Heart left ventricle (tissue), 16 donors: ENCODE measurements at regions not wholly inside any gene's neighbourhood (a gene's known extent, or its start where the extent isn't known, plus 50 kb on each side); places are given as distances from the start of the nearest gene placed in this dataset.

Source experiments
- ATAC-seq, 4 donors: fragments of 200-7000 bp; cut with Tn5 transposase; one replicate each; pipeline ENCODE4 v1.9.1; 2020 to 2022; ENCODE audit warnings: moderate library complexity in 4 of 4, mild to moderate bottlenecking in 3 of 4, moderate number of reproducible peaks in 1 of 4
- DNase-seq, 5 donors: peaks; one replicate each; pipeline ENCODE4 v3.0.0-alpha.2; 2020
- H3K27ac ChIP-seq, 12 donors: fragments of 200-600 bp; sonication (generic) in 4 of 12; one replicate each; pipeline versions ENCODE4 v1.5.0 to v1.8.0; 2016 to 2022; ENCODE audit warnings: mild to moderate bottlenecking in 2 of 12
- H3K27me3 ChIP-seq, 9 donors: fragments of 200-600 bp; sonication (generic) in 2 of 9; one replicate each; pipeline versions ENCODE4 v1.5.1 to v1.8.0; 2016 to 2022; ENCODE audit warnings: mild to moderate bottlenecking in 3 of 9
- H3K36me3 ChIP-seq, 9 donors: fragments of 200-600 bp; sonication (generic) in 2 of 9; one replicate each; pipeline versions ENCODE4 v1.5.0 to v1.8.0; 2018 to 2022; ENCODE audit warnings: mild to moderate bottlenecking in 2 of 9
- H3K4me1 ChIP-seq, 12 donors: fragments of 200-600 bp; sonication (generic) in 4 of 12; one replicate each; pipeline versions ENCODE4 v1.5.0 to v1.8.0; 2016 to 2022; ENCODE audit warnings: mild to moderate bottlenecking in 3 of 12
- H3K4me3 ChIP-seq, 12 donors: fragments of 200-600 bp; sonication (generic) in 4 of 12; one replicate each; pipeline versions ENCODE4 v1.5.0 to v1.8.0; 2017 to 2022; ENCODE audit warnings: mild to moderate bottlenecking in 9 of 12, moderate library complexity in 4 of 12
- H3K9me3 ChIP-seq, 12 donors: fragments of 200-600 bp; sonication (generic) in 4 of 12; one replicate each; pipeline versions ENCODE4 v1.5.0 to v1.8.0; 2016 to 2022; ENCODE audit warnings: mild to moderate bottlenecking in 1 of 12
- POLR2A ChIP-seq, 2 donors: fragments of 450-650 bp; IDR thresholded peaks; one replicate each; pipeline ENCODE4 v1.6.1; 2017; ENCODE audit warnings: antibody characterized with exemption in 2 of 2, mild to moderate bottlenecking in 2 of 2, moderate library complexity in 2 of 2
- WGBS, 4 donors: extraction: QIAGEN DNeasy Blood & Tissue Kit in 2 of 4; methylation state at CpG; one replicate each; pipeline versions ENCODE4 v1.1.5 to v1.1.7; 2013 to 2018; 5-methylcytosine and 5-hydroxymethylcytosine counted together
- intact Hi-C, 10 donors: fragments of 100-400 bp; cut with DNase I; formaldehyde crosslinking; loops; one replicate each; pipeline versions ENCODE4 v1.11.1 to v1.14.2; 2022
- TF ChIP-seq, protein P1 (sequence below), 12 donors: fragments of 200-600 bp; sonication (generic) in 4 of 12; IDR thresholded peaks; one replicate each; pipeline versions ENCODE4 v1.5.0 to v1.8.0; 2018 to 2022; ENCODE audit warnings: antibody characterized with exemption in 12 of 12, mild to moderate bottlenecking in 5 of 12
- donor health status: ischemic (EF 13 %, LVEDD 7.1; RV severe dilation, severe dysfunction).
- donor health status: healthy with polysubstance abuse.
- donor health status: DM: no; HTN: yes; CAD: no.
- donor health status: DM: no; HTN: no; CAD: no.
- donor health status: ischemic (EF 25% LVEDD 6.9; RV normal size, moderate dysfunction).
- donor health status: ischemic (EF 25% LVEDD 5.7; RV mildly dilated, moderate dysfunction).
- donor health status: healthy.
- donor health status: DM: yes; HTN: yes; CAD: no.
- donor health status: ischemic (EF 35%, LVEDD 5.7; RV mildly dilated, moderate dysfunction).
- donor health status: nonischemic (EF 11% LVEDD 7.7; RV severe dilation, severe dysfunction).
- donor health status: DM: yes; HTN: yes; CAD: no.
- donor health status: PGD.
- donor health status: ischemic (EF 29% LVEDD 5.4; RV normal size, mild dysfunction).
- donor health status: nonischemic (EF 23%, LVEDD 6.1; RV moderate dilation, normal function).

GRCh38 chr5:96288845-96289185 is 144.2 kb downstream of the PCSK1 start:
- 84 to 90% (median 88%) methylated on average over 1 of the region's 1 CpG for WGBS, 4 donors
- no peaks in the 10 kb centered on the region for H3K36me3 ChIP-seq
- intact Hi-C loops = no loop called here
- H3K27ac ChIP-seq = no peak overlapping the region
- H3K9me3 ChIP-seq = peaks cover 0 to 6% (median 0%) of the 10 kb centered on the region in 12 donors
- ATAC-seq (no peak), DNase-seq (no peak)
- no peaks in the 10 kb centered on the region for H3K27me3 ChIP-seq
- H3K4me1 ChIP-seq = peaks cover 0 to 12% (median 0%) of the 10 kb centered on the region in 12 donors
- TF ChIP-seq, protein P1, sequence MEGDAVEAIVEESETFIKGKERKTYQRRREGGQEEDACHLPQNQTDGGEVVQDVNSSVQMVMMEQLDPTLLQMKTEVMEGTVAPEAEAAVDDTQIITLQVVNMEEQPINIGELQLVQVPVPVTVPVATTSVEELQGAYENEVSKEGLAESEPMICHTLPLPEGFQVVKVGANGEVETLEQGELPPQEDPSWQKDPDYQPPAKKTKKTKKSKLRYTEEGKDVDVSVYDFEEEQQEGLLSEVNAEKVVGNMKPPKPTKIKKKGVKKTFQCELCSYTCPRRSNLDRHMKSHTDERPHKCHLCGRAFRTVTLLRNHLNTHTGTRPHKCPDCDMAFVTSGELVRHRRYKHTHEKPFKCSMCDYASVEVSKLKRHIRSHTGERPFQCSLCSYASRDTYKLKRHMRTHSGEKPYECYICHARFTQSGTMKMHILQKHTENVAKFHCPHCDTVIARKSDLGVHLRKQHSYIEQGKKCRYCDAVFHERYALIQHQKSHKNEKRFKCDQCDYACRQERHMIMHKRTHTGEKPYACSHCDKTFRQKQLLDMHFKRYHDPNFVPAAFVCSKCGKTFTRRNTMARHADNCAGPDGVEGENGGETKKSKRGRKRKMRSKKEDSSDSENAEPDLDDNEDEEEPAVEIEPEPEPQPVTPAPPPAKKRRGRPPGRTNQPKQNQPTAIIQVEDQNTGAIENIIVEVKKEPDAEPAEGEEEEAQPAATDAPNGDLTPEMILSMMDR (IDR thresholded peaks at IDR 0.05) = no peak
- TF ChIP-seq POLR2A (IDR thresholded peaks at IDR 0.05) = no peak
- H3K4me3 ChIP-seq = no peak overlapping the region

DNA sequence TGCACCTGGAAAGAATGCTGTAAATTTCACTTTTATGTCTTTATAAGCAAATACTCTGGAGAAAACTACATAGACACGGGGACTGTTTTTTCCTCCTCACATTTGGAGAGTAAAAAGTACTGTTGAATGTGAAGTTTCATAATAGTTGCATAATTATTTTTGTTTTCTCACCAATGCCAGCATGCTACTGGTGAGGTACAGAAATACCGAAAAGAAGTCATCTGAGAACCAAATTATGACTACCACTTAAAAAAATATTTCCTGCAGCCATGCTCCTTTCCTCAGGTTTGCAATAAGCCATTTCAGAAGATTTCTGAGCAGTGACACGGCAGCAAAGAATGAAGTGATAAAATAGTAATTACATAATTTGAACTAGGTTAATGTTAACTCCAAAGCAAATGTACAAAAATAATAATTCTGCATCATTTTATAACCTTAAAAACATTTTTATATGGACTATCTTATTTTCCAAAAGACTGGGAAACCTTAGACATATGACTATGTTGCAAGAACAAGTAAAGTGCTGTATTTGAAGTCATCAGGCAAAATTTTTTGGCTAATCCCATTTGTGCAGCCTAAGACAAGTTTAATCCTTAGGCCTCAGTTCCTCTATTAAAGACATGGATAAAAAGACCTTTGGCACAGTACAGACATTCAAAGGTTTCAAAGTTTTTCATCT is 144.7 kb downstream of the PCSK1 start:
- H3K27me3 ChIP-seq = no peaks in the 10 kb centered on the region
- H3K4me1 ChIP-seq = peaks cover 0 to 10% (median 0%) of the 10 kb centered on the region in 12 donors
- peaks cover 0 to 6% (median 0%) of the 10 kb centered on the region in 12 donors for H3K9me3 ChIP-seq
- 73 to 85% (median 77%) methylated on average over 3 of the region's 3 CpGs for WGBS, 4 donors
- intact Hi-C loops = no loop called here
- no peaks in the 10 kb centered on the region for H3K36me3 ChIP-seq
- no peak for ATAC-seq
- TF ChIP-seq, protein P1 (IDR thresholded peaks at IDR 0.05) = no peak
- no peak for TF ChIP-seq POLR2A (IDR thresholded peaks at IDR 0.05)
- no peak for DNase-seq
- H3K27ac ChIP-seq = no peak overlapping the region
- H3K4me3 ChIP-seq = no peak overlapping the region

DNA sequence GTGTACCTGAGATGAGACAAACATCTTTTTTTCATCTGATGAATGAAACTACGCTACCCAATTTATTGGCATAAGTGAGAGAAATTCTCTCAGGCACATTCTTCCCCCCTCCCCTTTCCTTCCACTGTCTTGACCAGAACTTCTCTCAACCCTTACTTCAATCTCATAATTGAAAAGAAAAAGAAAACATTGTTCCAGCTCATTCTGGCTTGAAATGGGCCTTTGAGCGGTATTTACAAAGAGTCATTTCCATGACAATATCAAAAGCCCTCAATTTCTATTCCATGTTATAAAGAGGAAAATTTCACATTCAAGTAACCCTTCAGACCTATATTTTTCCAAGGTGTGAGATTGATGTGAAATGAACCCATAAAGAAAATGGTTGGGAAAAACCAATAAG is 145.9 kb downstream of the PCSK1 start:
- no peak overlapping the region for H3K4me3 ChIP-seq
- ATAC-seq (no peak), DNase-seq (no peak)
- H3K9me3 ChIP-seq = peaks cover 0 to 6% (median 0%) of the 10 kb centered on the region in 12 donors
- 89 to 94% (median 91%) methylated on average over 2 of the region's 2 CpGs for WGBS, 4 donors
- no peak overlapping the region for H3K27ac ChIP-seq
- no peaks in the 10 kb centered on the region for H3K36me3 ChIP-seq
- no peaks in the 10 kb centered on the region for H3K27me3 ChIP-seq
- TF ChIP-seq, protein P1 (IDR thresholded peaks at IDR 0.05) = no peak
- no peak for TF ChIP-seq POLR2A (IDR thresholded peaks at IDR 0.05)
- peaks cover 0 to 4% (median 0%) of the 10 kb centered on the region in 12 donors for H3K4me1 ChIP-seq
- intact Hi-C loops = no loop called here

DNA sequence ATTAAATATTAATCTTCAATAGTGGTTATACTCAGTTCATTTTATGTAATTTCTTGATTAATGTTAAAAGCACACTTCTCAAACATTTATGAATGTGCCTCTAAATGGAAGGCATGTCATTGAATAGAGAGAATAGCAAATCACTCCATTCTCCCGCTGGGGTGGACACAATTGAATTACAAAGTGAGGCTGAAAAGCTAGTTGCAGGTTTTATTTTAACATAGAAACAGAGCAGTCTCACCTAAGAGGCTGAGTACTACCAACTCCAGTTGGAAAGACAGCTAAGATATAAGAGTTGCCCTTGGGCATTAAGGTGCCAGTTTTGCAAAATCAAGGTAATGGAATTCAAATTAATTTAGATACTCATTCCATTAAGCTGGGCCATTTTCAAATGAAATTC is 147.2 kb downstream of the PCSK1 start:
- Histone ChIP-seq H3K4me3 (no peak overlapping the region), H3K9me3 (peaks cover 0 to 6% (median 0%) of the 10 kb centered on the region in 12 donors), H3K36me3 (no peaks in the 10 kb centered on the region), H3K27ac (no peak overlapping the region), H3K4me1 (peaks cover 0 to 8% (median 0%) of the 10 kb centered on the region in 12 donors), H3K27me3 (no peaks in the 10 kb centered on the region)
- DNase-seq = no peak
- 71 to 82% (median 79%) methylated on average over 1 of the region's 1 CpG for WGBS, 4 donors
- intact Hi-C loops = no loop called here
- ATAC-seq = no peak
- TF ChIP-seq, protein P1 (IDR thresholded peaks at IDR 0.05) = no peak
- TF ChIP-seq POLR2A (IDR thresholded peaks at IDR 0.05) = no peak
